ENCODE measurements at regions not wholly inside any gene's neighbourhood (a gene's known extent, or its start where the extent isn't known, plus 50 kb on each side); places are given as distances from the start of the nearest gene placed in this dataset.

DNA sequence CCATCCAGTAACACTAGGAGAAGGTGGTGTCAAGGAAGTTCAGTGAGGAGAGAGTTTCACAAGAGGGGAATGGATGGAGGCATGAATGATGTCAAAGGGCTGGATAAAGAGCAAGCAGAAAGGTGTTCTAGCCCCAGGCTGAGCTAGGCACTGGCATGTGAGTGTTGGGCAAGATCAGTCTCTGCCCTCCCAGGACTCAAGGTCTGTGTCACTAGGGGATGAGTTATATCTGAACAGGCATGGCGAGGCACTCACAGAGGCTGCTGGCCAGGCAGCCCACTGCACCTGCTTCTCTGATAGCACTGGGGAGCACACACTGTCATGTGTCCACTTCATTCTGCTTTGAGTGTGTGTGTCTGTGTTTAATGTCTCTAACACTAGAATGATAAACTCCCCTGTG, 903.8 kb downstream of the BCL11B start:
- TF ChIP-seq, protein P1, sequence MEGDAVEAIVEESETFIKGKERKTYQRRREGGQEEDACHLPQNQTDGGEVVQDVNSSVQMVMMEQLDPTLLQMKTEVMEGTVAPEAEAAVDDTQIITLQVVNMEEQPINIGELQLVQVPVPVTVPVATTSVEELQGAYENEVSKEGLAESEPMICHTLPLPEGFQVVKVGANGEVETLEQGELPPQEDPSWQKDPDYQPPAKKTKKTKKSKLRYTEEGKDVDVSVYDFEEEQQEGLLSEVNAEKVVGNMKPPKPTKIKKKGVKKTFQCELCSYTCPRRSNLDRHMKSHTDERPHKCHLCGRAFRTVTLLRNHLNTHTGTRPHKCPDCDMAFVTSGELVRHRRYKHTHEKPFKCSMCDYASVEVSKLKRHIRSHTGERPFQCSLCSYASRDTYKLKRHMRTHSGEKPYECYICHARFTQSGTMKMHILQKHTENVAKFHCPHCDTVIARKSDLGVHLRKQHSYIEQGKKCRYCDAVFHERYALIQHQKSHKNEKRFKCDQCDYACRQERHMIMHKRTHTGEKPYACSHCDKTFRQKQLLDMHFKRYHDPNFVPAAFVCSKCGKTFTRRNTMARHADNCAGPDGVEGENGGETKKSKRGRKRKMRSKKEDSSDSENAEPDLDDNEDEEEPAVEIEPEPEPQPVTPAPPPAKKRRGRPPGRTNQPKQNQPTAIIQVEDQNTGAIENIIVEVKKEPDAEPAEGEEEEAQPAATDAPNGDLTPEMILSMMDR (IDR thresholded peaks at IDR 0.05; ENCODE audit: insufficient read depth, low read length) = no peak
- TF ChIP-seq POLR2AphosphoS5 (IDR thresholded peaks at IDR 0.05; ENCODE audit: low read depth) (no peak), GABPA (IDR thresholded peaks at IDR 0.05; ENCODE audit: low read depth) (no peak)
